Fibroblast of peridontal ligament (primary cell): ENCODE measurements at regions not wholly inside any gene's neighbourhood (a gene's known extent, or its start where the extent isn't known, plus 50 kb on each side); places are given as distances from the start of the nearest gene placed in this dataset.
A peak's percentile ranks its signal among the peaks of the same experiment; 100 is the strongest.

Experiments used
- DNase-seq: peaks from one replicate; pipeline ENCODE4 v3.0.0-alpha.2; 2010; ENCODE audit errors: extremely low read depth

DNA sequence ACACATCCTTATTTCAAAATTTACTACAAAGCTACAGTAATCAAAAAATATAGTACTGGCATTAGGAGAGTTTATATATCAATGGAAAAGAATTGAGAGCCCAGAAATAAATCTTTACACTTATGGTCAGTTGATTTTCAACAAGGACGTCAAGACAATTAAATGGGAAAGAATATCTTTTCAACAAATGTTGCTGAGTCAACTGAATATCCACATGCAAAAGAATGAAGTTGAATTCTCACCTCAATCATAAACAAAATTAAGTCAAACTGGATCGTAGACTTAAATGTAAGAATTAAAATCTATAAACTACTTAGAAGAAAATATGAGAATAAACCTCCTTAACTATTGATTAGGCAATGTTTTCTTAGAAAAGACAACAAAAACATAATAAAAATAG lies 61.5 kb upstream of the PRR16 start:
- DNase-seq: no peak

DNA sequence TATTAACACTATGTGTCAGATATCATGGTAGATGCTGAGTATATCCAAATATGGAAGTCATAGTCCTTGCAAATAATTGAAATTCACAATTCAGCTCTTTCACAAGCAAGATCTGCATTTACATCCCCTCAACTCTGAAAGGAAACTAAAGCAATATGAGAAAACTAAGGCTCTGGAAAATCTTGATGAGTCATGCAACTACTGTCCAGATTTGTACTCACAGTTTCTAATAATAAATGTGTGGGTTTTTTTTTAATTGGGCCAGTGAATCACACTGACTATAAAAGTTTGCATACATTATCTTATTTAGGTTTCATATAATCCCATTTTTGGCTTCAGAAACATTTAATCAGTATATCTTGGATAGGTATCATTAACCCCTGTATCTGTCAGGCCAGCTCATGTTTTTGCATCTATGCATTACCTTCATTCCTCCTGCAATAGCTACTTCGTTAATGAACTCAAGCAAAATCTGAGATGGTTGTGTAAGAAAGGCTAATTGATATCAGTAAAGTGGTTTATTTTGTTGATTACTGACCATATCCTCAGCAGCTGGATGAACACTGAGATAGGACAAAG lies 58.7 kb upstream of the PRR16 start:
- DNase-seq: peak; percentile 91

DNA sequence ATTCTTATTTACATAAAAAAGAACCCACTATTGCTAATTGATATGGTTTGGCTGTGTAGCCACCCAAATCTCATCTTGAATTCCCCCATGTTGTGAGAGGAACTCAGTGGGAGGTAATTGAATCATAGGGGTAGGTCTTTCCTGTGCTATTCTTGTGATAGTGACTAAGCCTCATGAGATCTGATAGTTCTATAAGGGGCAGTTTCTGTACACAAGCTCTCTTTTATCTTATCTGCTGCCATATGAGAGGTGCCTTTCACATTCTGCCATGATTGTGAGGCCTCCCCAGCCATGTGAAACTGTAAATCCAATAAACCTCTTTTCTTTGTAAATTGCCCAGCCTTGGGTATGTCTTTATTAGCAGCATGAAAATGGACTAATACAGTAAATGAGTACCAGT lies 58.2 kb upstream of the PRR16 start:
- peak; percentile 71 for DNase-seq

DNA sequence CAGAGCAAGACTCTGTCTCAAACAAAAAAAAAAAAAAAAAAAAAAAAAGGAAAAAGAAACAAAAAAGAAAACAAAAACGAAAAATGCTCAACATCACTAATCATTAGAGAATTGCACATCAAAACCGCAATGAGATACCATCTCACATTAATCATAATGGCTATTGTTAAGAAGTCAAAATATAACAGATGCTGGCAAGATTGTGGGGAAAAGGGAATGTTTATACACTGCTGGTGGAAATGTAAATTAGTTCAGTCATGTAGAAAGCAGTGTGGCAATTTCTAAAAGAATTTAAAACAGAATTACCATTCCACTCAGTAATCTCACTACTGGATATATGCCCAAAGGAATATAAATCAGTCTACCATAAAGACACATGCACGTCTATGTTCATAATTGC lies 50.4 kb upstream of the PRR16 start:
- peak; percentile 55 for DNase-seq
